Suprapubic skin (tissue), 4 donors: ENCODE measurements at regions not wholly inside any gene's neighbourhood (a gene's known extent, or its start where the extent isn't known, plus 50 kb on each side); places are given as distances from the start of the nearest gene placed in this dataset.

Experiments used
- DNase-seq, 2 donors: peaks; one replicate each; pipeline ENCODE4 v3.0.0-alpha.2; 2019; ENCODE audit warnings: low spot score in 2 of 2
- H3K27ac ChIP-seq: fragments of 200-600 bp; sonication (generic); one replicate; pipeline ENCODE4 v1.5.1; 2019
- H3K27me3 ChIP-seq: fragments of 200-600 bp; sonication (generic); one replicate; pipeline ENCODE4 v1.5.1; 2019
- H3K36me3 ChIP-seq: fragments of 200-600 bp; sonication (generic); one replicate; pipeline ENCODE4 v1.5.1; 2019
- H3K4me1 ChIP-seq: fragments of 200-600 bp; sonication (generic); one replicate; pipeline ENCODE4 v1.5.1; 2019
- H3K4me3 ChIP-seq: fragments of 200-600 bp; sonication (generic); one replicate; pipeline ENCODE4 v1.5.1; 2019; ENCODE audit warnings: mild to moderate bottlenecking
- H3K9me3 ChIP-seq: fragments of 200-600 bp; sonication (generic); one replicate; pipeline ENCODE4 v1.5.1; 2019
- EP300 ChIP-seq: sonication (generic); formaldehyde crosslinking; IDR thresholded peaks from one replicate; pipeline ENCODE4 v1.6.1; 2017; ENCODE audit warnings: antibody characterized with exemption
- POLR2A ChIP-seq, 2 donors: fragments of 450-650 bp; IDR thresholded peaks; one replicate each; pipeline ENCODE4 v1.6.1; 2017; ENCODE audit warnings: antibody characterized with exemption in 2 of 2, mild to moderate bottlenecking in 2 of 2, moderate library complexity in 2 of 2
- POLR2AphosphoS5 ChIP-seq, 3 donors: sonication (generic); formaldehyde crosslinking; IDR thresholded peaks; one replicate each; pipeline ENCODE4 v1.6.1; 2017; ENCODE audit warnings: antibody characterized with exemption in 3 of 3
- WGBS: methylation state at CpG from one replicate; pipeline ENCODE4 v1.1.5; 2018; 5-methylcytosine and 5-hydroxymethylcytosine counted together
- TF ChIP-seq, protein P1 (sequence below), 2 donors: fragments of 200-600 bp in 1 of 2; fragments of 450-650 bp in 1 of 2; sonication (generic) in 1 of 2; IDR thresholded peaks; one replicate each; pipeline ENCODE4 v1.5.1; 2016 to 2019; ENCODE audit warnings: antibody characterized with exemption in 2 of 2, mild to moderate bottlenecking in 1 of 2, moderate library complexity in 1 of 2

DNA sequence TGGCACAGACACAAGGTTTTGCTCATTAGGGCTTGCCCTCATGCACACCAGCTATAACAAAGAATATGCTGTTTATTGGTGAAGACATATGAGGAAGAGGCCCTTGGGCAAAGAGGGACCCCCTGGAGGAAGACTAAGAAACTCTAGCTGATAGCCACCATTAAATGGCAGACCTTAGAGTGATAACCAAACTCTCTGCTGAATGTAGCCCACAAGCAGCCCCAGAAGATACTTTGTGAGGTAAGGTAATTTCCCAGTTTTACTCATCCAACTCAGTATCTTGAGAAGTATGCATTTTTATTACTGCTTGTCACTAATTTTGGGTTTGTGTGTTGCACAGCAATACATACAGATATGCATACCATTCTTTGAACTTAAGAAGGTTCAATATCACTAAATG, 563.3 kb downstream of the DOK5 start:
- Histone ChIP-seq H3K36me3 (no peaks in the 10 kb centered on the region), H3K4me1 (no peaks in the 10 kb centered on the region), H3K4me3 (no peak overlapping the region), H3K27ac (no peak overlapping the region), H3K9me3 (no peaks in the 10 kb centered on the region), H3K27me3 (no peaks in the 10 kb centered on the region)
- no peak for TF ChIP-seq EP300
- no peak for TF ChIP-seq POLR2A (IDR thresholded peaks at IDR 0.05)
- TF ChIP-seq POLR2AphosphoS5 (IDR thresholded peaks at IDR 0.05) = no peak
- TF ChIP-seq, protein P1, sequence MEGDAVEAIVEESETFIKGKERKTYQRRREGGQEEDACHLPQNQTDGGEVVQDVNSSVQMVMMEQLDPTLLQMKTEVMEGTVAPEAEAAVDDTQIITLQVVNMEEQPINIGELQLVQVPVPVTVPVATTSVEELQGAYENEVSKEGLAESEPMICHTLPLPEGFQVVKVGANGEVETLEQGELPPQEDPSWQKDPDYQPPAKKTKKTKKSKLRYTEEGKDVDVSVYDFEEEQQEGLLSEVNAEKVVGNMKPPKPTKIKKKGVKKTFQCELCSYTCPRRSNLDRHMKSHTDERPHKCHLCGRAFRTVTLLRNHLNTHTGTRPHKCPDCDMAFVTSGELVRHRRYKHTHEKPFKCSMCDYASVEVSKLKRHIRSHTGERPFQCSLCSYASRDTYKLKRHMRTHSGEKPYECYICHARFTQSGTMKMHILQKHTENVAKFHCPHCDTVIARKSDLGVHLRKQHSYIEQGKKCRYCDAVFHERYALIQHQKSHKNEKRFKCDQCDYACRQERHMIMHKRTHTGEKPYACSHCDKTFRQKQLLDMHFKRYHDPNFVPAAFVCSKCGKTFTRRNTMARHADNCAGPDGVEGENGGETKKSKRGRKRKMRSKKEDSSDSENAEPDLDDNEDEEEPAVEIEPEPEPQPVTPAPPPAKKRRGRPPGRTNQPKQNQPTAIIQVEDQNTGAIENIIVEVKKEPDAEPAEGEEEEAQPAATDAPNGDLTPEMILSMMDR (IDR thresholded peaks at IDR 0.05) = no peak
- DNase-seq = no peak

DNA sequence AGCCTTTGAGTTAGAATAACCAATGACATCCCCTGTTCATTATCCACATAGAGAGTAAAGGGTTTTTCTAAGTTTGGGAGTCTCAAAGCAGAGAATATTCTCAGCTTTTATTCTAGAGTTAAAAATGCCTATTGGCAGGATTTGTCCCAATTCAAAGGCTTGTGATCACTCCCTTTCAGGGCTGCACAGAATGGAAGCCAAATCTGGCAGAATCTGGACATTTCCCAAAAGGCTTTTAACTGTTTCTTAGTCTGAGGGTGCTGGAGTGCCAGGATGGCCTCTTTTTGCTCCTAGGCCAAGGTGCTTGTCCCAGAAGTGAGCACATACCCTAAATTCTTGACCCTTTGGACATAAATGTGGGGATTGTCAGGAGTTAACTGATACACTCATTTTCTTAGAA, 556.6 kb downstream of the DOK5 start:
- Histone ChIP-seq H3K27ac (no peak overlapping the region), H3K4me3 (no peak overlapping the region), H3K27me3 (no peaks in the 10 kb centered on the region), H3K4me1 (no peaks in the 10 kb centered on the region), H3K36me3 (no peaks in the 10 kb centered on the region), H3K9me3 (no peaks in the 10 kb centered on the region)
- TF ChIP-seq, protein P1 (IDR thresholded peaks at IDR 0.05) = no peak
- TF ChIP-seq POLR2AphosphoS5 (IDR thresholded peaks at IDR 0.05) (no peak), EP300 (no peak), POLR2A (IDR thresholded peaks at IDR 0.05) (no peak)
- DNase-seq = no peak

DNA sequence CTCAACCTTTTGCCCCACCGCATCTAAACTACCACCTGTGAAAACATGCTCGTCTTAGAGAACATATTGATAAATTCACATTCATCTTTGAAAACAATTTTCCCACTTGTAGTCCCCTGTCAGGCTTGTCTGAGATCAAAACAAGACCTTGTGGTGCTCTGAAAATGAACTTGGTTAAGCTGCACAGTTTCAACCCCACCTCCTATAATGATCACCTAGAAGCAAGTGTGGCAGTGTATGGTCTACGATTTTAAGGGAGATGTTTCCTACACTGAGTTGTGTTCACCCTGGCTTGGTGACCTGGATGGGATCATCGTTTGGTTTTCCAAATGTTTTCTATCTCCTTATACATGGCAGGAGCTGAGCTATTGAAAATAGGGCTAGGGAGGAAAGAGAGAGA, 539.4 kb downstream of the DOK5 start:
- no peak for DNase-seq
- Histone ChIP-seq H3K27me3 (no peaks in the 10 kb centered on the region), H3K27ac (no peak overlapping the region), H3K4me1 (no peaks in the 10 kb centered on the region), H3K36me3 (no peaks in the 10 kb centered on the region), H3K9me3 (no peaks in the 10 kb centered on the region), H3K4me3 (no peak overlapping the region)
- WGBS = 68% methylated on average over 4 of the region's 4 CpGs
- TF ChIP-seq, protein P1 (IDR thresholded peaks at IDR 0.05) = no peak
- TF ChIP-seq EP300 (no peak), POLR2A (IDR thresholded peaks at IDR 0.05) (no peak), POLR2AphosphoS5 (IDR thresholded peaks at IDR 0.05) (no peak)

DNA sequence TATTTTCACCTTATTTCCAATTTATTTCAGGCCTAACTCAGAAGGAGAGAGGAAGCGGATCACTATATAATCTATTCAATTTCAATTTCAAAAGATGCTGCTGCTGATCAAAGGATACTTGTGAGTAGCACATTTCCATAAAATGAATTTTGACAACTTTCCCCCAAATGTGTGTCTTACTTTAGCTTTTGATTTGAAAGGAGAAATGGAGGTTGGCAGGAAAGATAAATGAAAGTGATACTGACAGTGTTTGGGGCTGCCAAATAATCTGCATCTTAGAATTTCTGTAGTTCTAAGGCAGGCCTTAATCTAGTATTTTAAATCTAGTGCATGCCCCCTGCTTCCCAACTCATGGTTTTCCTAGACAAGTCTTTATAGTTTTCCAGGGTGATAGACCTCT, 535.4 kb downstream of the DOK5 start:
- Histone ChIP-seq H3K9me3 (no peaks in the 10 kb centered on the region), H3K27me3 (no peaks in the 10 kb centered on the region), H3K4me1 (no peaks in the 10 kb centered on the region), H3K36me3 (no peaks in the 10 kb centered on the region), H3K27ac (no peak overlapping the region), H3K4me3 (no peak overlapping the region)
- TF ChIP-seq, protein P1 (IDR thresholded peaks at IDR 0.05) = no peak
- TF ChIP-seq EP300 (no peak), POLR2AphosphoS5 (IDR thresholded peaks at IDR 0.05) (no peak), POLR2A (IDR thresholded peaks at IDR 0.05) (no peak)
- WGBS = 96% methylated on average over 1 of the region's 1 CpG
- DNase-seq = no peak

DNA sequence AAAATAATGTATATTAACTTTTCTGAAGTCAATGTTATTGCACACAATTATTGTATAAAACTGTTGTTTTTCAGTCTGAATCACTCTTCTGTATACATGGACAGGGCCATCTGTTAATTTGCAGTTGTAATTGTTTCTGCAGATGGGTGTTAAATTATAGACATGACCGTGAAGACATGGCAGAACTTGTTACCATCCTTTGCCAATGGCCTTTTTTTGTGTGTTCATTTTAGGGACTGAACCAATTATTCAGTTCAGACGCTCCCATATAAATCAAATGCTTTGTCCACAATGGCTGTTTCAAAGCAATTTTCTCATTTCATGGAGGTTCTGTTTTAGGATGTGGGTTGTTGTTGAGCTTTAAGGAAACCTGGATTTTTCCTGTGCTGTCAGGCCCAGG, 533.7 kb downstream of the DOK5 start:
- Histone ChIP-seq H3K4me1 (no peaks in the 10 kb centered on the region), H3K27me3 (no peaks in the 10 kb centered on the region), H3K4me3 (no peak overlapping the region), H3K9me3 (no peaks in the 10 kb centered on the region), H3K27ac (no peak overlapping the region), H3K36me3 (no peaks in the 10 kb centered on the region)
- TF ChIP-seq EP300 (no peak), POLR2AphosphoS5 (IDR thresholded peaks at IDR 0.05) (no peak), POLR2A (IDR thresholded peaks at IDR 0.05) (no peak)
- TF ChIP-seq, protein P1 (IDR thresholded peaks at IDR 0.05) = no peak
- 69% methylated on average over 2 of the region's 2 CpGs for WGBS
- no peak for DNase-seq
